NCI-H2107 (cell line): ENCODE measurements at regions not wholly inside any gene's neighbourhood (a gene's known extent, or its start where the extent isn't known, plus 50 kb on each side); places are given as distances from the start of the nearest gene placed in this dataset.
"Not testable (repeated sequence)": the region's sequence is repeated elsewhere in the genome, so short reads cannot be mapped to it uniquely, and the experiment has no call there.

Experiments
- DNase-seq: peaks from one replicate; lab custom pipeline; 2025; lab: John Stamatoyannopoulos, UW

DNA sequence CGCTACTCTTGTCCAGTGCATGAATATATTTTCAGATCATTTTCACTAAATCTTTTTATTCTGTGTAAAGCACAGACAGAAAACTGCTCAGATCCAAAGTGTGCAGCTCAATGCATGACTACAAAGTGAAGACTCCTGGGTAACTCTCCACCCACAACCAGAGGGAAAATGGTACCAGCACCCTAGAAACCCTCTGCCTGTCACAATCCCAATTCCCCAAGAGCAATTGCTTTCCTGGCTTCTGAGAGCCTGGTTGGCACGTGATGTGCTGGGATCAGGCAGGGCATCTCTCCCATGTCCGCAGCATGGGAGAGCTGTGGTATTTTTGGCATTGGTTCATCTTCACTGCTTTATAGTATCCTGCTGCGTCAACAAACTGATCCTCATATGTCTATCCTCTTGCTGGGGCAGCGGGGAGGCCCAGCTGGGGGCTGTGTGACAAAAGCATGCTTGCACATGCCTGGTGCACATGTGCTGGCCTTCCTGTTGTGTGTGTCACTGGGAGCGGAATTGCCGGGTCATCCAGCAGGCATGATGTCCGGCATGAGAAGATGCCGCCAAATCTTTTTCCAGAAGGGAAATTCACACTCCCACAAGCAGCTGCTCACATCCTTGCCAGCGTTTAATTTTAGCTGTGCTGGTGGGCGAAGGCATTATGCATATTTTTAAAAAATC, 278.9 kb upstream of the FOXF1 start:
- DNase-seq = no peak

- DNase-seq = no peak
Observed at GRCh38 chr16:86231996-86232350, 278.4 kb upstream of the FOXF1 start.

GRCh38 chr16:86232496-86232895, 277.8 kb upstream of the FOXF1 start:
- no peak for DNase-seq

- not testable (repeated sequence) for DNase-seq
Observed at GRCh38 chr16:86233506-86233905, 276.8 kb upstream of the FOXF1 start.

DNA sequence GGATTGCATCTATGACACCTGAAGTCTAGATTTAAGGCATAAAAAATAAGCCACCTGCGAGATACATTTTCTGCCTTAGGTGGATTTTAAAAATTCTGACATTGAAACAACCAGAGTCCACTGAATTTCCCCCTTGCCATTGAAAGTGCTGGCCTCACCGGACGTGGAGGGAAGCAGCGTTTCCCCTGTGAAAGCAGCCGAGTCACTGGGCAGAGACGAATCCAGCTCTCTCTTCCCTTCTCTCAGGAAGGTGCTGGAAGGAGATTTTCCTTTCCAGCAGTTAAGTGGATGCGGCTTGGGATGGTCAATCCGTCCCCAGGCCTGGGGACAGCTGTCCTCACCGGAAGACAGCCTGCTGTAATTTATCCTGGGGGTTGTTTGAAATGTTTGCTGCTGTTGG, 270.9 kb upstream of the FOXF1 start:
- DNase-seq = no peak

- no peak for DNase-seq
Observed at GRCh38 chr16:86240716-86241363, 269.5 kb upstream of the FOXF1 start.

GRCh38 chr16:86241681-86242080, 268.6 kb upstream of the FOXF1 start:
- DNase-seq = no peak

DNA sequence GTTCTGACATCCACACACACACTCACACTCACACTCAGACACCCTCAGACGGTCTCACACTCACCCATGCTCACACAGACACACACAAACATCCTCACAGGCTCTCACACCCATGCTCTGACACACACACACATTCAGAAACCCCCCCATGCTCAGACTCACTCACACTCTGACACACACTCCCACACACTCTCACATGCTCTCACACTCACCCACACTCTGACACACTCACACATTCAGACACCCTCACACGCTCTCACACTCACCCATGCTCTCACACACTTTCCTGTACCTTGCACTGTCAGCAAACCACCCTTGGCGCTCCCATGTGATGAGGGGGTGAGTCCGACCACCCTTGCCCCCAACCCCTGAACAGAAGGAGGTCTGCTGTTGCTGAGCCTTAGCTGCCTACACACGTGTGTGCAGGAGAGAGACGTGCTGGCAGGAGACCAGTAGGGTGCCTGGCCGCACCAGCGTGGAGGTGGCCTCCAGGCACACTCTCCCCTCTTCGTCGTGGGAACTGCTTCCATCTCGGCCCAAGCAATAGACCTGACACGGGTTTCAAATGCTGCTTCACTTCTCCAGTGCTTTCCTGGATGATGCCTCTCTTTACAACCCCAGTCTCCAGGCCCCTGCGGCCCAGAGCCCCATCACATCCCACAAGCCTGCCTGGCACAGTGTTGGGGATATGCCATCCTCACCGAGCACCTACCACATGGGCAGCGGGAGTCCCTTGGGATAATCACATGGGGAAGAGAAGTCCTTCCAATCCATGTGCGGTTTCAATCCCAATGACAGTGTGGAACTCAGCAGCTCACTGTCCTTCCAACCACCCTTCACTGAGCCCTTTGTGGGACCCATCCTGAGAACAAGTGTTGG, 267.8 kb upstream of the FOXF1 start:
- no peak for DNase-seq

GRCh38 chr16:86243123-86243473, 267.2 kb upstream of the FOXF1 start:
- DNase-seq = no peak

DNA sequence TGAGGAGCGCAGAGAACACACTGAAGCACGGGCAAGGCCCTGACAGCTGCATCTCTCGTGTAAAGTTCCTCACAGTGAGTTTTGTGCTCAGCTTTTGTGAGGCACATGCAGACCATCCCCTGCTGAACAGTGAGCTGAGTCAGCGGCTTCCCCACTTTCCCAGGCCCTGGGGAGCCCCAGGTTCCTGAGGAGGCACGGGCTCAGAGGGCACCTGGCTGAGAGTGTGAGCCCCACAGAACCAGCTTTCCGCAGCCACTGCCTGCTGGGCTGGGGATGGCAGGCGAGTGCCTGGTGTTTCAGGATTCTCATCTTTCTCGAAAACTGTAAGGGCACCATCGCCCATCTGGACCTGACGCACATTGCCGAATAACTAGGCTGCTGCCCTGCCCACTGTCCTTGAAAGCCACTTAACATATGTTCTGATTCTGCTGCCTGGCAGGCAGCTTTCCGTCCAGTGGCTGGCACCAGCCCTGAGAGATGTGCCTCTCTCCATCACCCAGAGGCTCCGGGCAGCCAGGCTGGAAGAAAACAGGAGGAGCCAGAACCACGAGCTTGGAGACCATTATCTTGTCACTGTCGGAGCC, 266.7 kb upstream of the FOXF1 start:
- no peak for DNase-seq

GRCh38 chr16:86244158-86244557, 266.2 kb upstream of the FOXF1 start:
- no peak for DNase-seq

- no peak for DNase-seq
Observed at GRCh38 chr16:86244936-86245335, 265.4 kb upstream of the FOXF1 start.

- DNase-seq = no peak
Observed at GRCh38 chr16:86245351-86245750, 265.0 kb upstream of the FOXF1 start.

- no peak for DNase-seq
Observed at GRCh38 chr16:86245895-86246294, 264.4 kb upstream of the FOXF1 start.

DNA sequence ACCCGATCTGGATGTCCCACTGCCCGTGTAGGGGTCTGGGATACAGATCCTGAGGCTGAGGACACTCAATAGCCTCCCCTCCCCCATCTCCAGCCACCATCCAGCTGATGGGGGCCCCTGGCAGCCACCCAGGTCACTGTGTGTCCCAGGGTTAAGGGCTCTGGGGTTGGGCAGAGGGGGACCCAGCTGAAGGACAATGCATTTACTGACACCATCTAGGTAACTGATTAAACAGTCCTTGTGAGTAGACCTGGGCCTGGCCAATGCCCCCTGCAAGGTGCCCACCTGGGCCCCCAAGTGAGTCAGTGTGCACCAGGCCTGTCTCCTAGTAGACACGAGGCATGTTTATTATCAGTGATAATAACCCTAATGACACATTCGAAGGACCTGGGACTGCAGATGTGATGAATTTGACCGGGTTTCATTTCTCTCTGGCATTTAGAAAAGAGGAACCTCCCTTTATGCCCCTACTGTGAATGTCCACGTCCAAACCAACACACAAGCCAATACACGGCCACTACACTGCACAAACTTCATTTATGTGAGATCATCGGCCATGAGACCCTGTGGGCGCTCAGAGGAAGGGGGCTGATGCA, 261.9 kb upstream of the FOXF1 start:
- DNase-seq = no peak

DNA sequence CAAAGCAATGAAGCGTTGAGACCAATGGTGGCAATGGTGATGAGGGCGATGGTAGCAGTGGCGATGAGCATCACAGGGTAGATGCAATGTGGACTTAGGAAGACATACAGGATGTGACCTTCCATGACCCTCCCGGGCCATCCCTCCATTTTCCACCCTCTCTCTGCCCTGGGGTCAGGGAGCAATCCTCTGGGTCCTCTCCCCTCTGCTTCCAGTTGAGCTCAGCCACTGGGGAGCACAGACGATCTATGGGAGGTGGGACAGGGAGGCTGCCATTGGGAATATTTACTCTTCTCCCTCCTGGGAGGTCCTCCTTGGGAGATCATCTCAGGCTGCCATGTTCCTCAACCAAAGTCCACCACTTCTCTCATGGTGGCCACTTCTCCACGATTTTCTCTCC, 260.7 kb upstream of the FOXF1 start:
- DNase-seq = no peak

GRCh38 chr16:86251682-86252081, 258.6 kb upstream of the FOXF1 start:
- no peak for DNase-seq

DNA sequence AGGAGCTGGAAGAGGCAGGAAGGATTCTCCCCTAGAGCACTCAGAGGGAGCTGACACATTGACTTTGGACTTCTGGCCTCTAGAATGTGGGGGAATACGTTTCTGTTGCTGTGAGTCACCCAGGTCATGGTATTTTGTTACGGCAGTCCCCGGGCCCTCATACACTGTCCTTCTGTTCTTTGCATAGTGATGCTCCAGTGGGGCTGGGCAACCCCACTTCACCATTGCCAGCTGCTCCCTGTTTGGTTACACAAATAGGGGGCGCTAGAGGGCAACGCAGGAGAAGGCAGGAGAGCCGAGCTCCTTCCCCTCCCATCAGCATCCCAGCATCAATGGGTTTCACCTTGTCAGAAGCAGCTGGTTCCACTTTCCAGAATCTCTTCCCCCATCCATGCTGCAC, 257.7 kb upstream of the FOXF1 start:
- DNase-seq = no peak

GRCh38 chr16:86255966-86256365, 254.4 kb upstream of the FOXF1 start:
- DNase-seq = no peak

GRCh38 chr16:86256995-86257394, 253.3 kb upstream of the FOXF1 start:
- no peak for DNase-seq

- no peak for DNase-seq
Observed at GRCh38 chr16:86257546-86257945, 252.8 kb upstream of the FOXF1 start.

GRCh38 chr16:86258713-86259112, 251.6 kb upstream of the FOXF1 start:
- DNase-seq = no peak
